Transverse colon (tissue), 4 donors: ENCODE measurements at regions not wholly inside any gene's neighbourhood (a gene's known extent, or its start where the extent isn't known, plus 50 kb on each side); places are given as distances from the start of the nearest gene placed in this dataset.

ENCODE experiments used
- DNase-seq: peaks from one replicate; pipeline ENCODE4 v3.0.0-alpha.2; 2019
- H3K27ac ChIP-seq, 4 donors: fragments of 200-600 bp; sonication (generic); 2 replicates each; pipeline ENCODE4 v1.5.1; 2016 to 2018; ENCODE audit warnings: inconsistent platforms in 4 of 4
- H3K27me3 ChIP-seq: fragments of 200-600 bp; sonication (generic); 2 replicates; pipeline ENCODE4 v1.5.1; 2017; ENCODE audit warnings: inconsistent platforms
- H3K36me3 ChIP-seq, 4 donors: fragments of 200-600 bp; sonication (generic); 2 replicates each; pipeline ENCODE4 v1.5.1; 2017 to 2019; ENCODE audit warnings: inconsistent platforms in 4 of 4
- H3K4me1 ChIP-seq, 4 donors: fragments of 200-600 bp; sonication (generic); 2 replicates each; pipeline ENCODE4 v1.5.1; 2017 to 2020; ENCODE audit warnings: inconsistent platforms in 4 of 4
- H3K4me3 ChIP-seq, 4 donors: fragments of 200-600 bp; sonication (generic); 1 replicate in 1 of 4; 2 replicates in 3 of 4; pipeline versions ENCODE4 v1.5.1 to v1.6.1; 2017 to 2019; ENCODE audit warnings: inconsistent platforms in 4 of 4
- H3K9me3 ChIP-seq, 2 donors: fragments of 200-600 bp; sonication (generic); 2 replicates each; pipeline ENCODE4 v1.5.1; 2017 to 2019; ENCODE audit warnings: inconsistent platforms in 2 of 2
- CTCF ChIP-seq, 5 experiments: fragments of 200-600 bp in 3 of 5; fragments of 450-650 bp in 2 of 5; sonication (generic) in 3 of 5; IDR thresholded peaks; 1 replicate in 2 of 5; 2 replicates in 3 of 5; pipeline ENCODE4 v1.5.1; 2016 to 2017; ENCODE audit warnings: antibody characterized with exemption in 5 of 5, inconsistent platforms in 3 of 5, mild to moderate bottlenecking in 2 of 5, moderate library complexity in 1 of 5
- EP300 ChIP-seq: sonication (generic); formaldehyde crosslinking; IDR thresholded peaks from one replicate; pipeline ENCODE4 v1.6.1; 2017; ENCODE audit warnings: antibody characterized with exemption, low read depth
- POLR2A ChIP-seq: fragments of 450-650 bp; IDR thresholded peaks from one replicate; pipeline ENCODE4 v1.6.1; 2016; ENCODE audit warnings: antibody characterized with exemption, mild to moderate bottlenecking, moderate library complexity
- POLR2AphosphoS5 ChIP-seq, 3 donors: sonication (generic); formaldehyde crosslinking; IDR thresholded peaks; one replicate each; pipeline ENCODE4 v1.6.1; 2016; ENCODE audit warnings: antibody characterized with exemption in 3 of 3
- WGBS, 2 donors: methylation state at CpG; one replicate each; pipeline ENCODE4 v1.1.5; 2018; ENCODE audit warnings: low coverage in 1 of 2; 5-methylcytosine and 5-hydroxymethylcytosine counted together
- in situ Hi-C, 4 donors: fragments of 200-750 bp; cut with MboI; loops; one replicate each; pipeline versions ENCODE4 v1.15.0 to v1.15.1; 2017; ENCODE audit warnings: low sequenced_read_pairs in 3 of 4, low pct_ligation_motif_present in 1 of 4, low pct_unique_long_range_greater_than_20kb in 1 of 4
- intact Hi-C: fragments of 100-400 bp; cut with DNase I; formaldehyde crosslinking; loops from one replicate; pipeline ENCODE4 v1.15.1; 2023; ENCODE audit warnings: low total_unique reads

- Histone ChIP-seq H3K27me3 (no peaks in the 10 kb centered on the region), H3K4me1 (no peaks in the 10 kb centered on the region), H3K9me3 (no peaks in the 10 kb centered on the region), H3K27ac (no peak overlapping the region), H3K4me3 (no peak overlapping the region), H3K36me3 (no peaks in the 10 kb centered on the region)
- WGBS, 2 donors, result 63 to 76% methylated on average over 1 of the region's 1 CpG
- intact Hi-C loops (no loop called here), in situ Hi-C loops (no loop called here)
- no peak for TF ChIP-seq EP300
- no peak for TF ChIP-seq CTCF (IDR thresholded peaks at IDR 0.05)
- no peak for TF ChIP-seq POLR2AphosphoS5 (IDR thresholded peaks at IDR 0.05)
- no peak for TF ChIP-seq POLR2A
- no peak for DNase-seq
Observed at GRCh38 chr2:57429831-57430230, 616.8 kb upstream of the VRK2 start.

GRCh38 chr2:57432528-57432927 is 614.1 kb upstream of the VRK2 start:
- TF ChIP-seq EP300 (no peak), POLR2AphosphoS5 (IDR thresholded peaks at IDR 0.05) (no peak), CTCF (IDR thresholded peaks at IDR 0.05) (no peak), POLR2A (no peak)
- Histone ChIP-seq H3K9me3 (no peaks in the 10 kb centered on the region), H3K36me3 (no peaks in the 10 kb centered on the region), H3K4me1 (no peaks in the 10 kb centered on the region), H3K4me3 (no peak overlapping the region), H3K27me3 (no peaks in the 10 kb centered on the region), H3K27ac (no peak overlapping the region)
- intact Hi-C loops (no loop called here), in situ Hi-C loops (no loop called here)
- WGBS, 2 donors, result 32 to 50% methylated on average over 1 of the region's 1 CpG
- no peak for DNase-seq

- intact Hi-C loops, result no loop called here
- H3K9me3 ChIP-seq, result no peaks in the 10 kb centered on the region
- no peaks in the 10 kb centered on the region for H3K4me1 ChIP-seq
- no peak overlapping the region for H3K27ac ChIP-seq
- H3K4me3 ChIP-seq, result no peak overlapping the region
- H3K36me3 ChIP-seq, result no peaks in the 10 kb centered on the region
- H3K27me3 ChIP-seq, result no peaks in the 10 kb centered on the region
- no peak for DNase-seq
- WGBS, 2 donors, result 59 to 62% methylated on average over 2 of the region's 2 CpGs
- no peak for TF ChIP-seq POLR2A
- TF ChIP-seq EP300, result no peak
- in situ Hi-C loops, result no loop called here
Observed at GRCh38 chr2:57434441-57434840, 612.2 kb upstream of the VRK2 start.

GRCh38 chr2:57434972-57435371 is 611.6 kb upstream of the VRK2 start:
- intact Hi-C loops (no loop called here), in situ Hi-C loops (no loop called here)
- no peak for DNase-seq
- TF ChIP-seq CTCF (IDR thresholded peaks at IDR 0.05), result no peak
- Histone ChIP-seq H3K9me3 (no peaks in the 10 kb centered on the region), H3K4me3 (no peak overlapping the region), H3K36me3 (no peaks in the 10 kb centered on the region), H3K4me1 (no peaks in the 10 kb centered on the region), H3K27me3 (no peaks in the 10 kb centered on the region), H3K27ac (no peak overlapping the region)
- 87 to 91% methylated on average over 1 of the region's 1 CpG for WGBS, 2 donors

- Histone ChIP-seq H3K9me3 (no peaks in the 10 kb centered on the region), H3K27me3 (no peaks in the 10 kb centered on the region), H3K4me1 (no peaks in the 10 kb centered on the region), H3K36me3 (no peaks in the 10 kb centered on the region), H3K27ac (no peak overlapping the region), H3K4me3 (no peak overlapping the region)
- in situ Hi-C loops, result no loop called here
- intact Hi-C loops, result no loop called here
- WGBS, 2 donors, result 50 to 53% methylated on average over 1 of the region's 1 CpG
- TF ChIP-seq POLR2AphosphoS5 (IDR thresholded peaks at IDR 0.05) (no peak), CTCF (IDR thresholded peaks at IDR 0.05) (no peak), POLR2A (no peak), EP300 (no peak)
- DNase-seq, result no peak
Observed at GRCh38 chr2:57437077-57437476, 609.5 kb upstream of the VRK2 start.
